Activated CD4-positive, alpha-beta memory T cell treated with anti-CD3 and anti-CD28 coated beads for 36 hours (primary cell): ENCODE measurements at regions not wholly inside any gene's neighbourhood (a gene's known extent, or its start where the extent isn't known, plus 50 kb on each side); places are given as distances from the start of the nearest gene placed in this dataset.

Source experiments
- CTCF ChIA-PET: fragments of 350-600 bp; sonication (Branson Sonifier 250); formaldehyde crosslinking; loops from one replicate; lab custom pipeline; 2021; ENCODE audit warnings: antibody characterized with exemption, inconsistent platforms; lab: Charles Lee
- POLR2A ChIA-PET: fragments of 350-600 bp; sonication (Branson Sonifier 250); formaldehyde crosslinking; loops from one replicate; lab custom pipeline; 2021; ENCODE audit warnings: antibody characterized with exemption; lab: Charles Lee
- DNase-seq: peaks from one replicate; pipeline ENCODE4 v3.0.0-alpha.2; 2020
- H3K27ac Mint-ChIP-seq: one replicate; pipeline ENCODE4 v1.8.0; 2021; ENCODE audit warnings: mixed read lengths
- H3K27me3 Mint-ChIP-seq: one replicate; pipeline ENCODE4 v1.8.0; 2021; ENCODE audit warnings: mixed read lengths
- H3K36me3 Mint-ChIP-seq: one replicate; pipeline ENCODE4 v1.8.0; 2021; ENCODE audit warnings: mixed read lengths
- H3K4me1 Mint-ChIP-seq: one replicate; pipeline ENCODE4 v1.8.0; 2021; ENCODE audit warnings: low read depth, mixed read lengths
- H3K4me3 Mint-ChIP-seq: one replicate; pipeline ENCODE4 v1.8.0; 2021; ENCODE audit warnings: mild to moderate bottlenecking, mixed read lengths
- H3K9me3 Mint-ChIP-seq: one replicate; pipeline ENCODE4 v1.8.0; 2021; ENCODE audit warnings: mixed read lengths
- intact Hi-C: fragments of 100-400 bp; cut with micrococcal nuclease; formaldehyde crosslinking; loops from one replicate; pipeline ENCODE4 v1.15.1; 2023

GRCh38 chr2:6326958-6327357 is 538.7 kb downstream of the CMPK2 start:
- ChIA-PET CTCF (no interaction called here), POLR2A (no interaction called here)
- Mint-ChIP-seq H3K9me3 (peaks cover 18% of the 10 kb centered on the region), H3K27me3 (no peaks in the 10 kb centered on the region), H3K27ac (no peak overlapping the region), H3K36me3 (no peaks in the 10 kb centered on the region), H3K4me1 (no peaks in the 10 kb centered on the region), H3K4me3 (no peak overlapping the region)
- intact Hi-C loops, result no loop called here
- no peak for DNase-seq

GRCh38 chr2:6336752-6337471 is 528.8 kb downstream of the CMPK2 start:
- intact Hi-C loops, result no loop called here
- Mint-ChIP-seq H3K4me3 (no peak overlapping the region), H3K27me3 (no peaks in the 10 kb centered on the region), H3K9me3 (no peaks in the 10 kb centered on the region), H3K36me3 (no peaks in the 10 kb centered on the region), H3K27ac (no peak overlapping the region), H3K4me1 (no peaks in the 10 kb centered on the region)
- ChIA-PET CTCF (no interaction called here), POLR2A (no interaction called here)
- no peak for DNase-seq

- Mint-ChIP-seq H3K9me3 (no peaks in the 10 kb centered on the region), H3K36me3 (no peaks in the 10 kb centered on the region), H3K4me3 (no peak overlapping the region), H3K27ac (no peak overlapping the region), H3K27me3 (no peaks in the 10 kb centered on the region), H3K4me1 (no peaks in the 10 kb centered on the region)
- ChIA-PET POLR2A (no interaction called here), CTCF (no interaction called here)
- no peak for DNase-seq
- intact Hi-C loops, result no loop called here
Measured at GRCh38 chr2:6337472-6337820, 528.3 kb downstream of the CMPK2 start.

- intact Hi-C loops, result no loop called here
- Mint-ChIP-seq H3K4me1 (no peaks in the 10 kb centered on the region), H3K27ac (no peak overlapping the region), H3K27me3 (no peaks in the 10 kb centered on the region), H3K4me3 (no peak overlapping the region), H3K36me3 (no peaks in the 10 kb centered on the region), H3K9me3 (peaks cover 2% of the 10 kb centered on the region)
- ChIA-PET CTCF (no interaction called here), POLR2A (no interaction called here)
- DNase-seq, result no peak
Measured at GRCh38 chr2:6341588-6342129, 524.0 kb downstream of the CMPK2 start.

- no peak overlapping the region for H3K27ac Mint-ChIP-seq
- peaks cover 2% of the 10 kb centered on the region for H3K9me3 Mint-ChIP-seq
- ChIA-PET POLR2A (no interaction called here), CTCF (no interaction called here)
- H3K4me1 Mint-ChIP-seq, result no peaks in the 10 kb centered on the region
- intact Hi-C loops, result no loop called here
- H3K27me3 Mint-ChIP-seq, result no peaks in the 10 kb centered on the region
- DNase-seq, result no peak
- H3K4me3 Mint-ChIP-seq, result no peak overlapping the region
- H3K36me3 Mint-ChIP-seq, result no peaks in the 10 kb centered on the region
Measured at GRCh38 chr2:6342273-6342920, 523.3 kb downstream of the CMPK2 start.

GRCh38 chr2:6343076-6343475 is 522.6 kb downstream of the CMPK2 start:
- H3K27ac Mint-ChIP-seq, result no peak overlapping the region
- POLR2A ChIA-PET, result no interaction called here
- DNase-seq, result no peak
- H3K4me3 Mint-ChIP-seq, result no peak overlapping the region
- H3K27me3 Mint-ChIP-seq, result no peaks in the 10 kb centered on the region
- CTCF ChIA-PET, result no interaction called here
- no peaks in the 10 kb centered on the region for H3K36me3 Mint-ChIP-seq
- intact Hi-C loops, result no loop called here
- peaks cover 2% of the 10 kb centered on the region for H3K9me3 Mint-ChIP-seq
- no peaks in the 10 kb centered on the region for H3K4me1 Mint-ChIP-seq

- intact Hi-C loops, result no loop called here
- no peak overlapping the region for H3K4me3 Mint-ChIP-seq
- H3K4me1 Mint-ChIP-seq, result no peaks in the 10 kb centered on the region
- no peak overlapping the region for H3K27ac Mint-ChIP-seq
- ChIA-PET POLR2A (no interaction called here), CTCF (interaction anchor here (0.6 kb wide), 1 partner anchor 417 kb away, joined by 3 read pairs; no protein-coding TSS in a partner anchor)
- H3K27me3 Mint-ChIP-seq, result no peaks in the 10 kb centered on the region
- no peaks in the 10 kb centered on the region for H3K9me3 Mint-ChIP-seq
- no peaks in the 10 kb centered on the region for H3K36me3 Mint-ChIP-seq
- DNase-seq, result no peak
Measured at GRCh38 chr2:6352247-6352646, 513.5 kb downstream of the CMPK2 start.

GRCh38 chr2:6352906-6353515 is 512.7 kb downstream of the CMPK2 start:
- POLR2A ChIA-PET, result no interaction called here
- no peaks in the 10 kb centered on the region for H3K9me3 Mint-ChIP-seq
- no peaks in the 10 kb centered on the region for H3K36me3 Mint-ChIP-seq
- no peak overlapping the region for H3K27ac Mint-ChIP-seq
- DNase-seq, result no peak
- CTCF ChIA-PET, result interaction anchor here (0.6 kb wide), 1 partner anchor 417 kb away, joined by 3 read pairs; no protein-coding TSS in a partner anchor
- no peaks in the 10 kb centered on the region for H3K27me3 Mint-ChIP-seq
- intact Hi-C loops, result no loop called here
- no peaks in the 10 kb centered on the region for H3K4me1 Mint-ChIP-seq
- H3K4me3 Mint-ChIP-seq, result no peak overlapping the region

- DNase-seq, result no peak
- intact Hi-C loops, result no loop called here
- Mint-ChIP-seq H3K4me1 (no peaks in the 10 kb centered on the region), H3K9me3 (peaks cover 2% of the 10 kb centered on the region), H3K4me3 (no peak overlapping the region), H3K27me3 (no peaks in the 10 kb centered on the region), H3K27ac (no peak overlapping the region), H3K36me3 (no peaks in the 10 kb centered on the region)
- POLR2A ChIA-PET, result no interaction called here
- CTCF ChIA-PET, result no interaction called here
Measured at GRCh38 chr2:6353669-6354068, 512.0 kb downstream of the CMPK2 start.

GRCh38 chr2:6354546-6354945 is 511.2 kb downstream of the CMPK2 start:
- intact Hi-C loops, result no loop called here
- Mint-ChIP-seq H3K4me1 (no peaks in the 10 kb centered on the region), H3K9me3 (peaks cover 2% of the 10 kb centered on the region), H3K27me3 (no peaks in the 10 kb centered on the region), H3K36me3 (no peaks in the 10 kb centered on the region), H3K4me3 (no peak overlapping the region), H3K27ac (no peak overlapping the region)
- ChIA-PET POLR2A (no interaction called here), CTCF (no interaction called here)
- DNase-seq, result no peak

- no peak for DNase-seq
- no peaks in the 10 kb centered on the region for H3K27me3 Mint-ChIP-seq
- no peak overlapping the region for H3K27ac Mint-ChIP-seq
- no peaks in the 10 kb centered on the region for H3K36me3 Mint-ChIP-seq
- H3K4me3 Mint-ChIP-seq, result no peak overlapping the region
- intact Hi-C loops, result no loop called here
- POLR2A ChIA-PET, result no interaction called here
- peaks cover 2% of the 10 kb centered on the region for H3K9me3 Mint-ChIP-seq
- H3K4me1 Mint-ChIP-seq, result no peaks in the 10 kb centered on the region
- CTCF ChIA-PET, result no interaction called here
Measured at GRCh38 chr2:6355886-6356761, 509.6 kb downstream of the CMPK2 start.

- H3K4me3 Mint-ChIP-seq, result no peak overlapping the region
- ChIA-PET POLR2A (no interaction called here), CTCF (no interaction called here)
- peaks cover 2% of the 10 kb centered on the region for H3K9me3 Mint-ChIP-seq
- no peak for DNase-seq
- no peak overlapping the region for H3K27ac Mint-ChIP-seq
- intact Hi-C loops, result no loop called here
- no peaks in the 10 kb centered on the region for H3K27me3 Mint-ChIP-seq
- H3K36me3 Mint-ChIP-seq, result no peaks in the 10 kb centered on the region
- H3K4me1 Mint-ChIP-seq, result no peaks in the 10 kb centered on the region
Measured at GRCh38 chr2:6358546-6358945, 507.2 kb downstream of the CMPK2 start.
